Ovary (tissue), 7 donors: ENCODE measurements at regions not wholly inside any gene's neighbourhood (a gene's known extent, or its start where the extent isn't known, plus 50 kb on each side); places are given as distances from the start of the nearest gene placed in this dataset.

ENCODE experiments used
- DNase-seq, 5 donors: peaks; one replicate each; pipeline ENCODE4 v3.0.0-alpha.2; 2019 to 2020
- H3K27ac ChIP-seq, 2 donors: fragments of 200-600 bp; one replicate each; pipeline versions ENCODE4 v1.5.1 to v1.8.0; 2019 to 2022
- H3K27me3 ChIP-seq: fragments of 200-600 bp; one replicate; pipeline ENCODE4 v1.8.0; 2022
- H3K36me3 ChIP-seq: fragments of 200-600 bp; sonication (generic); one replicate; pipeline ENCODE4 v1.5.1; 2019
- H3K4me1 ChIP-seq: one replicate; pipeline ENCODE4 v1.8.1; 2013; ENCODE audit warnings: mild to moderate bottlenecking, moderate library complexity; ENCODE audit not compliant: insufficient read depth
- H3K4me3 ChIP-seq: fragments of 200-600 bp; sonication (generic); one replicate; pipeline ENCODE4 v1.5.1; 2017
- H3K9me3 ChIP-seq, 2 donors: fragments of 200-600 bp in 1 of 2; sonication (generic) in 1 of 2; one replicate each; pipeline versions ENCODE4 v1.5.1 to v1.8.1; 2013 to 2019; ENCODE audit warnings: mild to moderate bottlenecking in 1 of 2, moderate library complexity in 1 of 2
- EP300 ChIP-seq: sonication (generic); formaldehyde crosslinking; IDR thresholded peaks from one replicate; pipeline ENCODE4 v1.6.1; 2017; ENCODE audit warnings: antibody characterized with exemption
- POLR2A ChIP-seq: fragments of 450-650 bp; IDR thresholded peaks from one replicate; pipeline ENCODE4 v1.6.1; 2017; ENCODE audit warnings: antibody characterized with exemption, mild to moderate bottlenecking, moderate library complexity
- WGBS, 3 donors: extraction: QIAGEN DNeasy Blood & Tissue Kit in 1 of 3; methylation state at CpG; one replicate each; pipeline versions ENCODE4 v1.1.5 to v1.1.7; 2013 to 2017; 5-methylcytosine and 5-hydroxymethylcytosine counted together
- intact Hi-C, 4 donors: fragments of 100-400 bp; cut with DNase I; formaldehyde crosslinking; loops; one replicate each; pipeline versions ENCODE4 v1.11.0 to v1.15.1; 2022 to 2023
- TF ChIP-seq, protein P1 (sequence below), 3 donors: fragments of 450-650 bp in 2 of 3; fragments of 200-600 bp in 1 of 3; IDR thresholded peaks; one replicate each; pipeline versions ENCODE4 v1.5.1 to v1.8.0; 2016 to 2022; ENCODE audit warnings: antibody characterized with exemption in 3 of 3, mild to moderate bottlenecking in 1 of 3
- donor health status: DM: no; HTN: no; CAD: no; lungs with moderate emphysema.
- donor health status: DM: no; HTN: no; CAD: no.
- donor health status: Bipolar disorder and iron deficiency.
- donor health status: DM: no; HTN: no; CAD: no.
- donor health status: DM: yes; HTN: yes; CAD: no.

DNA sequence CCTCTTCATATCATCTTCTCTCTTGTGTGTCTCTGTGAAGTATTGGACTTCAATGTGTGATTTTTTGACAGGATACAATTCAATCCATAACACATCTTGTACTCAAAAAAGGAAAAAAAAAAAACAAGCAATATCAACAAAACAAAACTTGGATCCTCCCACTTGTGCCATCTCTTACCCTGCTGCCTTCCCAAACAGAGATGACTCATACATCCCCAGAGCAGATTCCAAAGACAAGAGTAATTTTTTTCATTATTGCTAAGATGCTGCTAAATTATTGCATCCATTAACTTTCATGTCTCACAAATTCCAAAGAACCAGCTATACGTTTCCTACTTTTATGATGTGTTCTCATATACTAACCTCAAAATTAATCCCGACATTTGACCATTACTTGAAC, 479.2 kb downstream of the GBA3 start:
- TF ChIP-seq, protein P1, sequence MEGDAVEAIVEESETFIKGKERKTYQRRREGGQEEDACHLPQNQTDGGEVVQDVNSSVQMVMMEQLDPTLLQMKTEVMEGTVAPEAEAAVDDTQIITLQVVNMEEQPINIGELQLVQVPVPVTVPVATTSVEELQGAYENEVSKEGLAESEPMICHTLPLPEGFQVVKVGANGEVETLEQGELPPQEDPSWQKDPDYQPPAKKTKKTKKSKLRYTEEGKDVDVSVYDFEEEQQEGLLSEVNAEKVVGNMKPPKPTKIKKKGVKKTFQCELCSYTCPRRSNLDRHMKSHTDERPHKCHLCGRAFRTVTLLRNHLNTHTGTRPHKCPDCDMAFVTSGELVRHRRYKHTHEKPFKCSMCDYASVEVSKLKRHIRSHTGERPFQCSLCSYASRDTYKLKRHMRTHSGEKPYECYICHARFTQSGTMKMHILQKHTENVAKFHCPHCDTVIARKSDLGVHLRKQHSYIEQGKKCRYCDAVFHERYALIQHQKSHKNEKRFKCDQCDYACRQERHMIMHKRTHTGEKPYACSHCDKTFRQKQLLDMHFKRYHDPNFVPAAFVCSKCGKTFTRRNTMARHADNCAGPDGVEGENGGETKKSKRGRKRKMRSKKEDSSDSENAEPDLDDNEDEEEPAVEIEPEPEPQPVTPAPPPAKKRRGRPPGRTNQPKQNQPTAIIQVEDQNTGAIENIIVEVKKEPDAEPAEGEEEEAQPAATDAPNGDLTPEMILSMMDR (IDR thresholded peaks at IDR 0.05), result no peak
- TF ChIP-seq POLR2A (no peak), EP300 (no peak)
- Histone ChIP-seq H3K27ac (no peak overlapping the region), H3K27me3 (no peaks in the 10 kb centered on the region), H3K36me3 (no peaks in the 10 kb centered on the region), H3K9me3 (no peaks in the 10 kb centered on the region), H3K4me1 (no peaks in the 10 kb centered on the region), H3K4me3 (no peak overlapping the region)
- 45 to 62% (median 46%) methylated on average over 2 of the region's 2 CpGs for WGBS, 3 donors
- no peak for DNase-seq
- intact Hi-C loops, result no loop called here

DNA sequence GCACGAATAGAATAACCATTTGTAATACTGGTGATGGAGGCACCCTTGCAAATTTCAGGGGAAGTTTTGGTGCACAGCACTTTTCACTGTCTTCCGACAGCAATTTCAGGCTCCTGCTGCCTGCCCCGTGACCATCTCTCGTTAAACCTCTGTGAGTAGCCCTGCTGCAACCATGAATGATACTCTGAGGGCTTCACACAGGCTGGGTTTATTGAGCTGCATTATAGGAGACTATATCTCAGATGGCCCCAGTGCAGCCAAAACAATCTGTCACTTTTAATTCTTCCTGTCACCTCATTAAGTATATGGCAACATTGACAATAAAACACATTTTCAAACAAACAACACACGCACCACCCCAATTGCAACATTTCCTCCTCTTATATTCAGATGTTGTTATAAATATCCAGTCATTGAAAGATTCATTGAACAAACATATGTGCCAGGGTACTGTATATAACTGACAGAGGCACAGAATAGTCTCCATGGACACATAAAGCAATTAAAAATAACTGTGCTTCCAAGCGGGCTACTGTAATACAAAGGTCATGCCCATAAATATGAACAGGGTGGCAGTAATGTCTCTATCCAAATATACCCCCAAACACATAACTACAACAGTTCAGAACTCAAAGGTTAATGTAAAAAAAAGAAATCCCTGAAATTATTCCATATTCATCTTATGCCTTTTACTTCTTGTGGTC, 477.0 kb downstream of the GBA3 start:
- H3K27me3 ChIP-seq, result no peaks in the 10 kb centered on the region
- H3K36me3 ChIP-seq, result no peaks in the 10 kb centered on the region
- no peaks in the 10 kb centered on the region for H3K9me3 ChIP-seq
- TF ChIP-seq POLR2A (no peak), EP300 (no peak)
- TF ChIP-seq, protein P1 (IDR thresholded peaks at IDR 0.05), result no peak
- intact Hi-C loops, result no loop called here
- no peak for DNase-seq
- H3K27ac ChIP-seq, result no peak overlapping the region
- WGBS, 3 donors, result 49 to 57% (median 54%) methylated on average over 6 of the region's 6 CpGs
- no peaks in the 10 kb centered on the region for H3K4me1 ChIP-seq
- no peak overlapping the region for H3K4me3 ChIP-seq

DNA sequence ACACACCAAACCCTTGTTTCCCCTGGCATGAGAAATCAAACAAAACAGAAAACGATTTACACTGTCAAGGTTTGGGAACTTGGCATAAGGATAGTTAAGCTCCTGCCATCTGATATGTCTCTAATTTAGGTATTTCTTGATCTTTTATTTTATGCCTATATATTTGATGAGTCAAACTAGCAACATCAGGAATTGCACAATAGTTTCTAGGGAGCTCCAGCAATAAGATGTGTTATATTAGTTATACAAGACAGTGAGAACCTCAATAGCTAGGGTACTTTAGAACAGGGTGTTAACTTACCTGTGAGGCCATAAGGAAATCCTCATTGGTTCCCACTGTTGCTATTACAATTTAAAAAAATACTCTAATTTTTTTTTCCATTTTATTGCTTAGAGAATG, 474.2 kb downstream of the GBA3 start:
- no peaks in the 10 kb centered on the region for H3K36me3 ChIP-seq
- TF ChIP-seq EP300, result no peak
- TF ChIP-seq, protein P1 (IDR thresholded peaks at IDR 0.05), result no peak
- no peak for TF ChIP-seq POLR2A
- H3K9me3 ChIP-seq, result no peaks in the 10 kb centered on the region
- H3K4me1 ChIP-seq, result no peaks in the 10 kb centered on the region
- DNase-seq, result no peak
- intact Hi-C loops, result no loop called here
- no peak overlapping the region for H3K27ac ChIP-seq
- H3K27me3 ChIP-seq, result no peaks in the 10 kb centered on the region
- H3K4me3 ChIP-seq, result no peak overlapping the region
- WGBS, 3 donors, result 62 to 67% (median 63%) methylated on average over 1 of the region's 1 CpG

DNA sequence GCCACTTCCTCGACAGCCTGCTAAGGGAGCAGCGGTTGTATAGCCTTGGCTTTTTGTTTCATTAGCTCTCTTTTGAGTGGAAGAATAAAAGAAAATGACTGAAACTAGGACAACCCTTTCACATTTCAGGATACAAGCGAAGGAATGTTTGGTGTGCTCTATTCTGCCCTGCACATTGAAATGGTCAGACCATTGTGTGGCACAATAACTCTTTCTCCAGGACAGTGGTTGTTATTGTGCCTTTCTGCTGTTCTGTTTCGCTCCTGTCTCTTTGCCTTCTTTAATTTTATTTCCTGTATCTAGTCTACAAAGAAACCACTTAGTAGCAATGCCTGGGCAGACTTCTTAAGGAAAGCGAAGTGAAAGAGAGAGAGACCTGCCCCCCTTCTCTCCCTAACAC, 473.7 kb downstream of the GBA3 start:
- Histone ChIP-seq H3K27ac (no peak overlapping the region), H3K9me3 (no peaks in the 10 kb centered on the region)
- intact Hi-C loops, result no loop called here

More for the DNA sequence above, 473.7 kb downstream of the GBA3 start:
- Histone ChIP-seq H3K27me3 (no peaks in the 10 kb centered on the region), H3K36me3 (no peaks in the 10 kb centered on the region), H3K4me1 (no peaks in the 10 kb centered on the region), H3K4me3 (no peak overlapping the region)
- WGBS, 3 donors, result 87 to 90% (median 88%) methylated on average over 5 of the region's 5 CpGs
- no peak for DNase-seq
- TF ChIP-seq POLR2A (no peak), EP300 (no peak)
- TF ChIP-seq, protein P1 (IDR thresholded peaks at IDR 0.05), result no peak
